ENCODE measurements at regions not wholly inside any gene's neighbourhood (a gene's known extent, or its start where the extent isn't known, plus 50 kb on each side); places are given as distances from the start of the nearest gene placed in this dataset.

- TF ChIP-seq POLR2A (IDR thresholded peaks at IDR 0.05; ENCODE audit: low read depth, low read length): no peak
- no peak for TF ChIP-seq TAF1 (IDR thresholded peaks at IDR 0.05; ENCODE audit: low read depth, low read length)
- TF ChIP-seq POLR2AphosphoS5 (IDR thresholded peaks at IDR 0.05; ENCODE audit: low read depth, low read length): no peak
- no peak for TF ChIP-seq PAX5 (IDR thresholded peaks at IDR 0.05; ENCODE audit: insufficient read depth, low read length, severe bottlenecking)
- TF ChIP-seq SPI1 (IDR thresholded peaks at IDR 0.05; ENCODE audit: low read depth, low read length): no peak
Observed at GRCh38 chr2:180177534-180177933, 170.4 kb upstream of the CWC22 start.
